ENCODE measurements at regions not wholly inside any gene's neighbourhood (a gene's known extent, or its start where the extent isn't known, plus 50 kb on each side); places are given as distances from the start of the nearest gene placed in this dataset.
A peak's percentile ranks its signal among the peaks of the same experiment; 100 is the strongest.
"Not testable (repeated sequence)": the region's sequence is repeated elsewhere in the genome, so short reads cannot be mapped to it uniquely, and the experiment has no call there.

DNA sequence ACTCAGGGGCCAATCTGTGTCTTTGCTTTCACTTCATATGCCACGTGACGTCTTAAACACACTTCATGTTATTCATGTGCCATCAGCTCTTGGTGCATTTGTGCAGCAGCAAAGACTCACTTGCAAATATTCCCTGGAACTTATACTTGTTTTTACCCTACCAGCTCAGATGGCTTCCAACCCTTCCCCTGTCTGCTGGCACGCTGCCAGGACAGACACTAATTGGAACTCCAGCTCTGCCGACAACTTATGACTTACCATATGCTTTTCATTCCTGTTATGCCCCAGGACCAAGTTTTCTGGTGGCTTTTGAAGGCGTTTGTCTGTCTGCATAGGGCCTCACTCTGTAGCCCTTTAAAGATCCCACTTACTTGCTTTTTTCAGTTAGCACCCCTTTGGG, 261.7 kb upstream of the GNPDA2 start:
- no peak for DNase-seq (ENCODE audit: low read depth in 3 of 3, low spot score in 2 of 3)

DNA sequence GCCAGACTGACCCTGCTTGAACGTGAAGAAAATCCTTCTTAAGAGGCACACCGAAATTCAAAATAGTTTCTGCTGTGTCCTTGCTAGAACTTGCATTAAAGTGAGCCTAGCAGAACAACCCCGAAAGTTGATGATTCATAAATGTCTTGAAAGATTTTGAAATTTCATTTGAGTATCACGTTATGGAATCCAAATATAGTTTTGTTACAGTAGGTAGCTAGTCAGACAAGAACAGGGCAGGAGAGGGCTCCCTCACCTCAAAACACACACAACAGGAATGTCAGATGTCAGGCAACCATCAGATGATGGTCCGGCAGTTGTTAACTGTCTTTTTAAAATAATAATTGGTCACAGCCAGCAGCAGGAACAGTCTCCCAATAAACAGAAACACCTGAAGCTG, 259.6 kb upstream of the GNPDA2 start:
- DNase-seq (ENCODE audit: low read depth in 3 of 3, low spot score in 2 of 3), result no peak

DNA sequence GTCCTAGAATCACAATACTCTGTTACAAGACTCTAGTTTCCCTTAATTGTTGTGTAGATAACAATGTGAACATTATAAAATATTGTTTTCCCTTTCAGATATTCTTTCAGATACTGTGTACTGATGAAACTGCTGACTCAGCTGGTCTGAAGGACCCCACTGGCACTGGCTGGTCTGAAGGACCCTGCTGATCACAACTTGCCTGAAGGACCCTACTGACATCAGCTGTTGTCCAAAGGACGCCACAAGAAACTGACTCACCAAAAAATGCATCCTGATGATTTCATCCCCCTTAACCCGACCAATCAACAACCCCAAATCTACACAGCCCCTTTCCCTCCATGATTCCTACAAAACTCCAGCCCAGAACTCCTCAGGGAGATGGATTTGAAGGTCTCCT, 258.8 kb upstream of the GNPDA2 start:
- DNase-seq (ENCODE audit: low read depth in 3 of 3, low spot score in 2 of 3), result no peak

DNA sequence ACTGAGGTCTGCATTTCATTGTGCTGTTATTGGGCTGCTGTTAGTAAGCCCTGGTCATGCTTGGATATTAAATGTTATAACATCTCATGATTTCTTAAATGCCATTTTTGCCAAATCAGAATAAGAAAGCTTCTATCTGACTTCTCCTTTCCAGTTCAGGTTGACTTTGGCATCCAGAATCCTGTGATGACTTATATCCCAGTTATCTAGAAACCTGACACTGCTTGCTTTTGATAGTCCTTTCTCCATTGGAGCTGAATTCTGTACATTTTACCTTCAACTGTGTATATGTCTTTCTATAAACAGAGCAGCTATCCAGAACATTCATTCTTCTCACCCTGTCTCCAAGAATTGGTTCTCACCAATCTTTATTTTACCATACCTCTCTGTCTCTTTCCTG, 257.7 kb upstream of the GNPDA2 start:
- DNase-seq (ENCODE audit: low read depth in 3 of 3, low spot score in 2 of 3), result no peak

DNA sequence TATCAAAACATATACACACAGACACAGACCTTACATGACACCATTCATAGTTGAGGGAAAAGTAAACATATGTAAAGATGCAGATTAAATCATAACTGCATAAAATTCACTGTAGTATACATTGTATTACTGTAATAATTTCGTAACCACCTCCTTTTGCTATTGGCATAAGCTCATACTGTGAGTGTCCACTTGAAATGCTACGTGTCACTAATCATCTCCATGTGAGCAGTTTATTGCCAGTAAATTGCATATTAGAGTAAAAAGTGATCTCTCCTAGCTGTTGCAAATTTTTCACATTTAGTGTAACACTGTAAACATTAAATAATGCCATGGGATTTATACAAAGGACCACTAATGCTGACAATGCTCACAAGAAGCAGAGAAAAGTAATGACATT, 256.7 kb upstream of the GNPDA2 start:
- DNase-seq (ENCODE audit: low read depth in 3 of 3, low spot score in 2 of 3), result no peak

DNA sequence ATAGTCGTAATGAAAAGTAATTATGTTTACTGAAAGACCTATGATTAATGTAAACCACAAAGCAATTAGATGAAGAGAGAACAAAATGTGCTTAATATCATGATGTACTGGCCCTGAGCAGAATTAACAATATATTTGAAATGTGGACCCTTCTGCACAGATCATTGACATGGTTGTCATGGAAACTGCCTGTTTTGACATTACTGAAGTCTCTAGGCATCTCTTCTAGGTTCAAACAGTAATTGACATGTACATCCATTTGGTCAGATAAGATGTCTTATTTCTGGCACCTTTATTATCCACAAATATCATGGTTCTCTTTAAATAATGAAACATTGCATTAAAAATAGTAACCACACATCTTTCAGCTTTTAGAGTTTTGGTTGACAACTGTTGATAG, 251.7 kb upstream of the GNPDA2 start:
- no peak for DNase-seq (ENCODE audit: low read depth in 3 of 3, low spot score in 2 of 3)

DNA sequence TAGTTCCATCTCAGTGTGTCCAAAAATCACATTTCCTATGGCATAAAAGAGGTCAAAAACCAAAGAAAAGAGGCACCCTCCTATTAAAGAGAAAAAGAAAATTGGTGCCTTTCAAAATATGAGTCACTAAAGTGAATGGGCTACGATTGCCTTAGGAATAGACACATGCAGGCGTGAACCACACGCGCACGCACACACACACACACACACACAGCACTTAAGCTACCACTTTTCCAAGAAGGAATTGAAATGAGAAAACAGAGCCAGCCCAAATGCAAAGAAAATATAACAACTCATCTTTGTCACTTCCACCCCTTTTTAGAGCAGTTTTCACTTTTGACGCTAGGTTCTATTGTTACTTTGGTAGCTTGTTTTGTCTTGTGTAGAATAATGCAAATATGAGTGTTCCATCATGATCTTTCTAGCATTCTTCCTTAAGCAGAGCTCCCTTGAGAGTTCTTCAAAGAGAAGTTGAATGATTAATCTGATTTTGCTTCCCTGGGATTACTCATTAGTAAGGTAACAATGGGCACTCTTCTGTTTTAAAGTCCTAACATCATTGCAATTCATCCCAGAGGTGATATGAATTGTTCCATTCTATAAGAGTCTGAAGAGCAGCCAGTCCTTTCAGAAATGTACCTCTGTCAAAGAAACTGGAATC, 239.2 kb upstream of the GNPDA2 start:
- no peak for DNase-seq (ENCODE audit: low read depth in 3 of 3, low spot score in 2 of 3)

DNA sequence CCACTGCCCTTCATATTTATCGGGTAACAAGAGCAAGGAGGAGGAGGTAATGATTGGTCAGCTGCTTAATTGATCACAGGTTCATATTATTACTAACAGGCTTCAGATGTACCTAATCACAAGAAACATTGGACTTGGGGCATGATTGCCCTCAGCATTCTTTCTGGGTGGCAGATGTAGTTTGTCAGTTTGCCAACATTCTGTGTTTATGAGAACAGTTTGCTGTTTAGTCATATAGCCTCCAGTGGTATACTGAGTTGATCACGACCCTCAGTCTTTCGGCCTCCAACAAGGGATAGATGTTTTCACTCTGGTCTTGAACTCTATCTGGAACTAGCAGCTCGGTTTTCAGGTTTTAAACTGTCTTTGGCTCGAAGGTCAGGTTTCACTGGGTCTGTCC, 237.7 kb upstream of the GNPDA2 start:
- not testable (repeated sequence) for DNase-seq (ENCODE audit: low read depth in 3 of 3, low spot score in 2 of 3)

DNA sequence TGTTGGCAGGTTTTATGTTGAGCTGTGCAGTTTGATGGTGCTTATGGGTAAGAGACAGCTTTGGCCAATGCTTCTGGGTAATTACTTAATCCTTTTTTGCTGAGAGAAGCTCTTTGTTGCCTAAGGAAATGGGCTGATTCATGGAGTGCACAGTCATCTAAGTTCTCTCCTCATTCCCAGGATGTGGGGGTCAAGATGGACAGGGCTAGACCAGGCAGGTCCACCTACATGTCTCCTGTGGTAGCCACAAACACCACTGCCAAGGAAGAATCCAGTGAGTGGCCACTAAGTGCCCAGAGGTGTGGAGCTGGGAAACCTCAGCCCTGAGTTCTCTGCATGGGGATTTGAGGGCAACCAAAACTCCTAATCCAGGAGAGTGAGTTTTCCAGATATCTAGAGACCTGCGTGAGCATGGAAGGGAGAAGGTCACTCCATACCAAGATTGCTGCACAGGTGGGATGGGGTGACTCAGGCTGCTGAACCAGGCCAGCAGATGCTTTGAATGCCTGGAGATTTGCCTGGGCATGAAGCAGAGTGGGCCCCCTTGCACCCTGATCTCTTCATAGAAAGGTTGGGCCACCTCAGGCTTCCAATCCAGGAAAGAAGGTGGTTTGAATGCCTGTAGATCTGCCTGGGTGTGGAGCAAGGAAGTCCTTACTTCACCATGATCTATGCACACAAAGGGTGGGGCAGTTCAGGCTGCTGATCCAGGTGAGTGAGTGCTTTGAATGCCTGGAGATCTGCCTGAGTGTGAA, 234.8 kb upstream of the GNPDA2 start:
- no peak for DNase-seq (ENCODE audit: low read depth in 3 of 3, low spot score in 2 of 3)

DNA sequence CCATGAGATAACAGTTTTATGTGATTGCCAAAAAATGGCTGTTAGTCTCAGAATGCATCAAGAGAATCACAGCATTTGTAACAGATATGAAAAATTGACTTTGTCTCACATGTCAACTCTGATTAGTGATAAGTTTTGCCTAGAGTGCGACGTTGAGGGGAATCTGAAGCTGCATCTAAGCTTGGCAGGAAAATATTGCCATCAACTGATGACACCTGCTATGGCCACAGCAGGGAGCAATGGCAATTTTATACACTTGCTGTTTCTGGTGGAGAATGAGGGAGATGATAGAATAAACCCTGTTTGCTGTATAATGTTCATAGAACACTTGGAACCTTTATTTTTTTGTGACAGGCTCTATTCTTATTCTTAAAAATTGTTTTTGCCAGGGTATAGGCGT, 205.4 kb upstream of the GNPDA2 start:
- no peak for DNase-seq (ENCODE audit: low read depth in 3 of 3, low spot score in 2 of 3)

DNA sequence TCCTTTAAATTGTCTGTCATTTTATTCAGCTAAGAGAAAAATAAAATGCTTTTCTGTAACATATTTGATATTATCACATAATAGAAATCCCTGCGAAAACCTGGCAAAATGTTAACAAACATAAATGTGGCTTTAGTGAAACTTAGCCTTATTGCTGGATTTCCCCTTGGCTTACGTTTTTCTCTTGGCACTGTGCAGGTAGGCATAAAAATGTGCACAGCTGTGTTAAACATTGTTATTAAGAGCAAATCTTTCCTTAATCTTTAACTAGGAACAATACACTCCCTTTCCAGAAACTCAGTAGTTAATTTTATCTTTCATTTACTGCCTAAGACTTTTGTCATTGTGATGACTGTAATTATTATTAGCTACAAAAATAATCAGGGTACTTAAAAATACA, 202.4 kb upstream of the GNPDA2 start:
- DNase-seq (ENCODE audit: low read depth in 3 of 3, low spot score in 2 of 3), result no peak

DNA sequence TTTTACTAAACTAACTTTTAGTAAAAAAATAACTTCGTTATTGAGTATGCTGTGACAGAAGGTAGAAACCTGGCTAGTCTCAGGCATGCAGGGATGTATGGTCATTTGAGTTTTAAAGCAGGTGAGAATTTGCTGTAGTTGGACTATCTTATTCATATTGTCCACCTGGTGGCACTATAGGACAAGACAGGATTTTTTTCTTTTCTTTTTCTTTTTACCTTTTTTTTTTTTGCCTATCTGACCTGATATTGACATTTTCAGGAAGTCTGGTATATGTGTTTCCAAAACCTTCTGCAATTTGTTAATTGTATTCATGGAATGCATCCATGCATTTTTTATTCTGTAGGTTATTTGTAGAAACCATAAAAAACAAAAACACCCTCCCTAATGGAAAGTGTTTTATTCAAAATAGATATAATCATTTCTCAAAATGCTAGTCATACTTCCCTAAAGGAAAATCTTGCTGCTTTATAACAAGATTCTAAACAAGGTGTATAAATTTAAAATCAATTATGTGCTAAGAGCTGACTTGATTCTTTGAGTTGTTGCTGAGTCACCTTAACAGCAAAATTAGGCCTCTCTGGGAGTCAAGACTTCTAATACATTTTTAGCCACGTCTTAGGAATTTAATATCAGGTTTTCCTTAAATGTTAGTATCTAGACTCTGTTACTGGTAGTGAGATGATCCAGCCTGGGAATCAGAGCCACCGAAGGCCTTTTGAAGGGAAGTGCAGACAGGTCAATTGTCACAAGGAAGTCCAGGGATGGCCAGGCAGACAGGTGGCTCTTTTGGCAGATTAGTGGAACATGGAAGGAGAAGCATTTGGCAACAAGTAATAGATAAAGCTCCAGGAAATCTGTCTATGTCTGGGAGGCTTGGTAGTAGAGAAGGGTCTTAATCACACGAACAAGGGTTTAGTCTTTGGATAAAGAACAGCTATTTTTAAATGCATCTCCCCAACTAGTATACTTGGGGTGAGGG, 201.3 kb upstream of the GNPDA2 start:
- DNase-seq (ENCODE audit: low read depth in 3 of 3, low spot score in 2 of 3), result peak in 1 of 3 donors; percentile 38

DNA sequence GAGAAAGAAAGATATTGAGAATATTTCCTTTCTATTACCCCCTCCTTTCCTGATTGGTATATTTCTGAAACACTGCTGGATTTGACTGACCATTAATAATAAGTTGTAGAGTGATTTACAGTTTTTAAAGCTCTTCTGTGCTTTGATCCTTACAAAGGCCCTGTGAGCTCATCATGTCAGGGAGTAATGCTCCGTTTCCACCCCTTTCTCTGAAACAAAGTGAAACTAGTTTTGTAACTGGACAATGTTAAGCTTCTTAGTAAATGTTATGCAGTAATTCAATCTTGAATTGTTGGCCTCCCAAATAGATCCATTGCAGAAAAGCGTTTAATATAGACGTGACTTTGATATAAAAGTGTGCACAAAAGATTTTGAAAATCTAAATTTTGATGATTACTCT, 190.1 kb upstream of the GNPDA2 start:
- no peak for DNase-seq (ENCODE audit: low read depth in 3 of 3, low spot score in 2 of 3)

DNA sequence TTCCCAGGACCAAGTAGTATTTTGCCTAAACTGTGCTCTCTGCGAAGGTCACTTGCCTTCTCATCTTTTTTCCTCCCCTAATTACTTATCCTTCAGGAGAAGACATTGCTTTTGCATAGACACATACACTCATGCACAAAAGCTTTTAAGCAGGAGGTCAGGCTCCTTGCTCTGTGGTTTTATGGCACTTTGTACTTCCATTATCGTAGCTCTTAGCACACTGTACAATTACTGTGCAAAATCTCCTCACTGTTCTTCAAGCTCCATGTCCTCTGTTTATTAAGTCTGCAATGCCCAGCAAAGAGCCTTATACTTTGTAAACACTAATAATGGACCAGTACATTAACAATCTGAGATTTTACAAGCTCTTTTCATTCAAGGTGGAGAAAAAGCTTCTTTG, 188.4 kb upstream of the GNPDA2 start:
- no peak for DNase-seq (ENCODE audit: low read depth in 3 of 3, low spot score in 2 of 3)

DNA sequence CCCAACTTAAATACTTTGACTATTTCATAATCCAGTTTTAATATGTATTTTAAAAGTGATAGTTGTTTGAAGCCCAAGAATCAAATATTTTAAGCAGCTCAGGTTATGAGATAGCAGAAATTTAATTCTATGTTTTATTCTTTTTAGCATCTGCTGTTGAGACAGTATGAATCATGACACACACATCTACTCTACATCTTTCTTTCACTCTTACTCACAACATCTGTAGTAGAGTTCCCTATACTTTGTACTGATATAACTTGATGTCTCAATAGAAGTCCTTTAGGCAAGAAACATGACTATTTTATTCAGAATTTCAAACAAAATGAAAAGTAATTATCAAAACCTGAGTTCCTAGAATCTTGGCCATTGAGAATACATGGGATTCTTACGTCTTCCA, 187.9 kb upstream of the GNPDA2 start:
- DNase-seq (ENCODE audit: low read depth in 3 of 3, low spot score in 2 of 3), result no peak

DNA sequence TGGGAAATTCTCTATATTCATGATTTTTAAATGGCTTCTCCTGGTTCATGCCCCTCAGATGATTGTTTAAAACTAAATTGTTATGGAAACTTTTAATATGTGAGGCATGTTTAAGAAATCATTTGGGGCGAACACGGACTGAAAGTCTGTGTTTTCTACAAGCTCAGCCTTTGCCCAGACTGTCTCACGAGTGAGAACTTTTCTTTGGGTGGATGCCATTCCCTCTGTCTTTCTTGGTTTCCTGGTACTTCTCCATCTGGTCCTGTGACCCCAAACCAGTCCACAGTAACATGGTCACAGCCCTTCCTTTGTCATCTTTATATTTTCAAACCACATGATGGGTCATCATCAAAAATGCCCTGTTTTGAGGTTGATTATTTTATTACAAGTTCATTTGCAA, 186.6 kb upstream of the GNPDA2 start:
- DNase-seq (ENCODE audit: low read depth in 3 of 3, low spot score in 2 of 3), result no peak

DNA sequence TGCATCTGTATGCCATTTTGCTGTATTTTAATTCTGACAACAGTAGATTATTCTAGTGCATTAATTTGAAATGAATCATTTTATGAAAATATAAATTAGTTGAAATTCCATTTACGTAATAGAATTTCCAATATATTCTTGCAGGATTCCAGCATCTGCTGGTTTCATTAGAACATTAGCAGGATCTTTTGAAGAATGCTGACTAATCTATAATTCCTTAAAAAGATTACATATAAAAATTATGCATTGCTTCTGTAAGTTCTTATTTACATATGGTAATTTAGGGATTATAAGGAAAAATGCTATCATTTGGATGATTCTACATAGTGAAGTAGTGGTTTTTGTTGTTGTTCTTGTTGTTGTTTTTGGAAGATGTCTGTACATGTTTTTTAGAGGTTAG, 182.2 kb upstream of the GNPDA2 start:
- no peak for DNase-seq (ENCODE audit: low read depth in 3 of 3, low spot score in 2 of 3)

DNA sequence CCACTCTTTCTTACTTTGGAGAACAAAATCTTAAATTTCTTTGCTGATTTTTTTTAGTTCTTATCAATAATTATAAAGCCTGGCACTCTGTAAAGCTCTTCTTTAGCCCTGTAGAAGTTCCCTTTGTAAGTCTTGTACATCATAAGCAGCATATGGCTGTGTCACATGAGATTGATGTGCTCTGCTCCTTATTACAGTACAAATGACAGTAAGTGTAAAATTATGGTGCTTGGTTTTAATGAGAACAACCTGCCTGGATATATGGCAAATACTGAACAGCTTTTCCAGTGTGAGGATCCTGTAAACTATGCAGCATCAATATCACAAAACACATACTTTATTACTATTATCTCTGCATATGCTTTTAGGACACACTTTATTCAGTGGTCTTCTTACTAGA, 145.9 kb upstream of the GNPDA2 start:
- no peak for DNase-seq (ENCODE audit: low read depth in 3 of 3, low spot score in 2 of 3)

DNA sequence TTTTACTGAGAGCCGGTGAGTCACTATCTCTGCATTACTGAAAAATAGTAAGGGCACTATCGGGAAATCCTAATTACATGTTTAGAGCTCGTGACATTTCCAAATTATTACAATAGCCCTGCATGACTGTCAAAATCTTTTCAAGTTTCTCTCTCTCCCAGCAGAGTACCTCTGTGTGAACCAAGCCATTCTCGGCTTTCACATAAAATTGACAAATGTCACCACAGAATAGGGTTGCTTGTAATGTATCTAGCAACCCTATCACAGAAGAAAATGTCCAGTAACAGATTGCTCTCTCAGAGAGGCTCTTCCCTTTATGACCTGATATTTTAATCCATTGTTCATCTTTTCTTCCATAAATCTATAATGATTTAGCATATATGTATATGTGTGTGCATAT, 144.8 kb upstream of the GNPDA2 start:
- DNase-seq (ENCODE audit: low read depth in 3 of 3, low spot score in 2 of 3), result no peak

DNA sequence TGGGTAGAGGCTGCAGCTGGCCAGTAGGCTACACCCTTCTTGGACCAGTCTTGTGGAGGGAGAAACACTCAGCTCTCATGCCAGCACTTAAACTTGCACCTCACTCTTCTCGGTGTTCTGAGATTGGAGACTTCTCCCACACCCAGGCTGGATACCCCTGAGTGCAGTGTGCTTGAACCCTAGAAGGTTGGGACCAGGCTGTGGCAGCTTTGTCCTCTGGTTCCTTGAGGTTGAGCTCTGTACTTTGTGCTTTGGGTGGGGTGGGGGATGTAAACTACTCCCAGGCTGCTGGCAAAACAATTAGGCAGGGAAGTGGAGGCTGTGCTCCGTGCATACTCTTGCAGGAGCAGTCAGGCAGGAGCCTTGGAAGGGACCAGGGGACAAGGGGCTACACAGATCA, 143.6 kb upstream of the GNPDA2 start:
- no peak for DNase-seq (ENCODE audit: low read depth in 3 of 3, low spot score in 2 of 3)

DNA sequence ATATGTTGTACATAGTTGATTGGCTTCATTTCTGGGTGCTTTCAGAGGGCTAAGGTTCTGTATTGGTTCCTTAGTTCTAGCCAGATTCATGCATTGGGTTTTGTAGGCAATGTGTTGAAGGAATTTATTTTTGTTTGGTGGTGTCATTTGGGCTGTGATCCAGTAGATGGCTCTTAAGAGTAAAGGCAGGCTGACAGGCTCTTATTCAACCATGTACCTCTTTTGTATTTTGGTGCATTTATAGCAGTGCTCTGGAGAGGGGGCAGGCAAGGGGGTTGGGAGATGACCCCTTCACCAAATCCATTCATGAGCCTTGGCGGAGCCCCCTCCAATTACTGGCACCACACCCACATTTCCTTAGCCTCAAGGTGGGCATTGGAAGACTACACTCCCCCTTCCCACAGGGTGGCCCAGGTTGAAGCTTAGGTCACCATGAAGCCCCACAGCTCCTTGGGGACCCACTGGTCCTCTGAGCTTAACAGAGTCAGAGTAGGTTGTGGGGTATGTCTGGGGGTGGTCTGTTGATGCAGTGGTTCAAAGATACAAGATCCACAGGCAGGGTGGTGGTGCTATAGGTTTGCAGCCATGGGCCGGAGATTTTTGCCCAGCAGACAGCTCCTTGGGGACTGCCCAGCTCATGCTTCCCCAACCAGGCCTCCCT, 143.0 kb upstream of the GNPDA2 start:
- no peak for DNase-seq (ENCODE audit: low read depth in 3 of 3, low spot score in 2 of 3)
